GM19238 (cell line): ENCODE measurements at regions not wholly inside any gene's neighbourhood (a gene's known extent, or its start where the extent isn't known, plus 50 kb on each side); places are given as distances from the start of the nearest gene placed in this dataset.
A peak's percentile ranks its signal among the peaks of the same experiment; 100 is the strongest.
"Not testable (repeated sequence)": the region's sequence is repeated elsewhere in the genome, so short reads cannot be mapped to it uniquely, and the experiment has no call there.

ENCODE experiments used
- DNase-seq: peaks from one replicate; pipeline ENCODE4 v3.0.0; 2011; ENCODE audit warnings: low spot score; ENCODE audit not compliant: insufficient read length

DNA sequence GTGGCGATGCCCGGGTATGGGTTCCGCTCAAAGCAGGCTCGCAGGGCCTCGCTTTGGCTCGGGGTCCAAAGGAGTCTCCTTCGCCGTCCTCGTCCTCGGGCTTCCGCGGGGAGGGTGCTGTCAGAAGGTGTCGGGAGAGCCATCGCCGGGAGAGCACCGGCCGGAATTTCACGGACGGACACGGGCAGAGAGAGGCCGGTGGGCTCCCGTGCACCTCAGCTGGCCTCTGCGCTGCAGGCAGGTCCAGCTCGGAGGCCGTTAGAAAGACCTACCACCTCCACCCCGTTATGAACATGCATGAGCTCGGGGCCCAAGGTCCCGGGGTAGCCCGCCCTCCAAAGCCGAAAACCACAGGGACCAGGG is 1846.0 kb upstream of the DEFB115 start:
- DNase-seq, result not testable (repeated sequence)

DNA sequence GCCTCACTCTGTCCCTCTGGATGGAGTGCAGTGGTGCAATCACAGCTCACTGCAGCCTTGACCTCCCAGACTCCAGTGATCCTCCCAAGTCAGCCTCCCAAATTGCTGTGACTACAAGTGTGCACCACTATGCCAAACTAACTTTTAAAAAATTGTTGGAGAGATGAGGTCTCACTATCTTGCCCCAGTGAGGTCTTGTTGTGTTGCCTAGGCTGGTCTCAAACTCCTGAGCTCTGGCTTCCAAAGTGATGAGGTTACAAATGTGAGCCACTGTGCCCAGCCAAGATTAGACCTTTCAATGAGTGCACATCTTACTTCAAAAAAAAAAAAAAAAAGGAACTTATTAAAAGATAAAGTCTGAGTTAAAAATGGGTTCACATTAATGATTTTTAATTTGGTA is 1838.1 kb upstream of the DEFB115 start:
- no peak for DNase-seq

DNA sequence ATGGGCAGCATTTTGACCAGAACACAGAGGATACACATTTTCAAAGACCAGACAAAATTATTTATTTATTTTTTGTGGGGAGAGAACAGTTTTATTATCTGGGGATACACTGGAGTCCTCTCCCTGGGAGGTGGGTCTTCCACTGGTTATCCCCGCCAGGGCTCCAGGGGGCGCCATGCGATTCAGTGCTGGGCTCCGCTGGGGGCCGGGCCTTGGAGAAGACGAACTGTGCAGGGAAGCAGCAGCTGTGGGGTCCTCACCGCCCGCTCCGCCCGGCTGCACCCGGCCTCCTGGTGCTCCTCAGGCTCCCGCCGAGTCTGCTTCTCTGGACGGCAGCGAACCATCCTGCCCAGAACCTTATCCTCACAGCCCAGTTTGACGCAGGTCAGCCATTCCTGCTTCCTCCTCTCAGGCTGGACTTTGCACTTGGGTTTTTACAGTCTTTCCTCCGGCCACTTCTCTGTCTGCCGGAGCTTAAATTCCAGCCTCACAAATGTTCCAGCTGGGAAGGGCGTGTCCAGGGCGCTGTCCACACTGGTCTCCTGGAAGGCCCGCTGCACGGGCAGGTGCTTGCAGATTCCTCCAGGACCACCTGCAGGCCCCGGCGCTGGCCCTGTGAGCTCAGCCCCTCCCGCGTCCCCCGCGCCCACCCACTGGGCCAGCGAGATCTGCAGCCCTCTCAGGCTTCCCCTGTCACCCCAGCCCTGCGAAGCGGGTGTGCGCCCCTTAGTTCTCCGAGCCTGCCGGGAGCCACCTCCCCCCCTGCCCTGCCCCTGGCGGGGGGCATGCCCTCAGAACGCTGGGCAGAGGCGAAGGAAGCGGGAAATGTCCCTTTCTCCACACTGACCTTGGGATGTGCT is 1830.0 kb upstream of the DEFB115 start:
- no peak for DNase-seq

- DNase-seq, result no peak
Observed at GRCh38 chr20:29430531-29430930, 1826.9 kb upstream of the DEFB115 start.

DNA sequence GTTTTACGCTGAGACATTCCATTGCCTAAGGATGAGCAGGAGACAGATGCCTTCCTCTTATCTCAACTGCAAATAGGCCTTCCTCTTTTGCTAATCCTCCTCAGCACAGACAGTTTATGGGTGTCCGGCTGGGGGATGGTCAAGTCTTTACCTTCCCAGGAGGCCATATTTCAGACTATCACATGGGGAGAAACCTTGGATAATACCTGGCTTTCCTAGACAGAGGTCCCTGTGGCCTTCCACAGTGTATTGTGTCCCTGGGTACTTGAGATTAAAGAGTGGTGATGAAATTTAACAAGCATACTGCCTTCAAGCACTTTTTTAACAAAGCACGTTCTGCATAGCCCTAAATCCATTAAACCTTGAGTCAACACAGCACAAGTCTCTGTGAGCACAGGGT is 1816.7 kb upstream of the DEFB115 start:
- not testable (repeated sequence) for DNase-seq

DNA sequence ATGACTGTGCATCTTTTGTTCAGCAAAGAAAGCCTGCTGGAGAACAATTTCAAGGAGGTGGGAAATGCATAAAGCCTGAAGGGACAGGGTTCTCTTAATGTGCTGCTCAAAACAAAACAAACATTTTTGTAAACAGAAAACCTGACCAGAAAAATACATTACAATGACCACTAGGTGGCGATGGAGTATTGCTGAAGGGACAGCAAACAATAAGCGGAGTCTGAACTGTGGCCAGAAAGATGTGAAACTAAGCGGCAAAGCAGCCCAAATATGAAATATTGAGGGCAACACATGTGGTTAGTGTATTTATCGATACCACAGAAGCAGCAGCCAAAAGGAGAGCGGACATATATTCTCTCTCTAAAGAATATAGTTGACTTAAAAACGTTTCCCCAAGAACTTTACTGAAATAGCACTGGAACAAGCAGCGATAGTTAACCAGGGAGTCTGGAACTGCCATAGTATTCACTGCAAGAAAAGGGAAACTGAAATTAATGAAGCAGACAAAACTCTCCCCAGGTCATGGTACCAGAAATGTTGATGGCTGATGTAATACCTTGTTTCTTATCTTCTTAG is 1814.2 kb upstream of the DEFB115 start:
- DNase-seq, result peak; percentile 5

GRCh38 chr20:29443819-29444218 is 1813.6 kb upstream of the DEFB115 start:
- DNase-seq, result no peak

- not testable (repeated sequence) for DNase-seq
Observed at GRCh38 chr20:29445050-29445907, 1812.2 kb upstream of the DEFB115 start.

DNA sequence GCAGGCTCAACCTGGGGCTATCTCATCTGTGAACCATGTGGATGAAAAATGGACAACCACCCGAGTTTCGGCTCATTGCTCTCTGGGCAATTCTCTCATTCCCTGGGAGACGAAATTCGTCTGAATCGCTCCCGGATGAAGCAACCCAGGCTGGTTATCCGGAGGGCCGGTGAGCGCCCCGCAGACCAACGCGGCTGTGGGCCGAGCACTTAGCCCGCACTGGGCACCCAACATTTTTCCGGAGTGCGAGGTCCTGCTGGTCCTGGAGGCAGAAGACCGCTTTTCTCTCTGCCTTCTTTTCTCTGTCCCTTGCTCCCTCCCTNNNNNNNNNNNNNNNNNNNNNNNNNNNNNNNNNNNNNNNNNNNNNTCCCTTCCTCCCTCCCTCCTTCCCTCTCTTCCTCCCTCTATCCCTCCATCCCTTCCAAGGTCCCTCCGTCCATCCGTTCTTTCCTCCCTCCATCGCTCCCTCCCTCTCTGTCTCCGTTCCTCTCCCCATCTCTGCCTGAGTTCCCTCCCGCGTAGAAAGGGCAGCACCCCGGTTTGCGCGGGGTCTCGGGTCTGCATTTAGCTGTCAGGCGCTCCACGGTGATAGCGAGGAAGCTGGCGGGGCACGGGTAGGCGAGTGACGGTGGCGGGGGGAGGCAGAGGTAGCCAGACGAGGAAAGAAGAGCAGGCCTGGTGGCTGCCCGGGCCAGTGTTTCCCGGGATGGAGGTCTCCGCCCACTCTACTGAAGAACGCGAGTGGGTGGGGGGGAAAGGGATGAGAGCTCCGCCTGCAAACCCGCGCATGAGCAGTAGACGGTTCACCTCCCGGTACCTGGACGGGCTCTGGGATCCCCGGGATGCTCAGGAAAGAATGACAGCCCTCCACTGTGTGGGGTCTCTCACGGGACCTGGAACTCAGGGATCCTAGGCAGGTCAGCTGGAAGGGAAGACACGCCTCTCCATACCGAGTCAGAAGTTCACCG is 1809.7 kb upstream of the DEFB115 start:
- not testable (repeated sequence) for DNase-seq

DNA sequence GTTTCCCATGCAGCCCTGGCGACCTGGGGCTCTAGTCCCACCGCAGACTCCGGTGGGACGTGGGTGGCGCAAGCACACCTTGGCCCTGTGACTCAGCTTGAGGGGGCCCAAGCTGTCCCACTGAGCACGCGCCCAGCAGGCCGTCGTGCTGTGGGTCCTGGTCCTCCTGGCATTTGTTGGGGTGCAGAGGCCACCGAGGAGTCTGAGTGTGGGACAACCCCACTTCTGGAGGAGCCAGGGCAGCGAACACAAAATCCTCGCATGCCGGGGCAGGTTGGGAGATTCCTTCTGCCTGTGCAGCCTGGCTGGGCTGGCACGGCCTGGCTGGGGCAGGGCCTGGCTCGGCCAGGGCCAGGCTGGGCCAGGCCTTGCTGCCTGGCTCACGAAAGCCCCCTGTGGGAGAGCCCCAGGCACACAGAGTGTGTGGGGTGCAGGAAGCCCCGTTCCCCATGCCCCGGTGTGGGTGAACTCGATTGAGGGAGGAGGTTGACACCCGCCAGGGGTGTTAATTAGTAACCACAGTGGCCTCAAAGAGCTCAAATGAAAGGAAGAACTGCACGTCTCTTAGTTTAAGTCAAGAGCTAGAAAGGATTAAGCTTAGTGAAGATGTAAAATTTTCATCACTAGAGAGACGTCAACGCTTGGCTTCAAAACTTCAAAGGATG is 1808.5 kb upstream of the DEFB115 start:
- DNase-seq, result no peak

GRCh38 chr20:29452186-29452585 is 1805.3 kb upstream of the DEFB115 start:
- DNase-seq, result no peak

DNA sequence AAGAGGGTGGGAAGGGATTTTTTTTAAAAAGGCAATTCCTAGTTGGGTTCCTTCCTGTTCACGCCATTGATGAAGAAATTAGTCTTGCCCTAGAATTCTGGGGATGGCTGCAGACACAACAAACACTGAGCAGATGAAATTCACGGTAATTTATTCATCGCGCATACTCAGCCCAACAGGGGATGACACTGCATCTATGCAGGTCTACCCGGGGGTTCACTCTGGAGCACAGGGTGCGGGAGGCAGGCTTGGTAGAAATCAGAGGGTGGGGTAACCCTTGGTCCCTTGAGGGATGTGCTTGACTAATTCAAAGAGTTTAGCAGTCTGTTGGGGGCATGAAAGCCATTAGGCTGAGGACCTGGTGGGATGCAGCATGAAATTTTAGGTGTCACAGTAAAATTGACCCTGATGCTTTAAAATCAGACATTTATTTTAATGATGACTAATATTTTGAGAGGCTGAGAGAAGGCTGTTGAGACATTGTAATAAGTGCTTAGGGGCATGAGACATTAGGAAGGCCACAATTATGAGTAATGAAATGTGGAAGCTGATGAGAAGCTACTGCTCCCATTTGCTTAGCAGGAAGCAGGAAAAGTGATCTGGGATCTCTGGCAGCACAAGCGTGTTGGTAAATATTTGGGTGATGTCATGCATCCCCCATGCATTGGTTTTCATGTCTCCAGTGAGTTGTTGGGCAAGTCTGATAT is 1800.3 kb upstream of the DEFB115 start:
- not testable (repeated sequence) for DNase-seq

DNA sequence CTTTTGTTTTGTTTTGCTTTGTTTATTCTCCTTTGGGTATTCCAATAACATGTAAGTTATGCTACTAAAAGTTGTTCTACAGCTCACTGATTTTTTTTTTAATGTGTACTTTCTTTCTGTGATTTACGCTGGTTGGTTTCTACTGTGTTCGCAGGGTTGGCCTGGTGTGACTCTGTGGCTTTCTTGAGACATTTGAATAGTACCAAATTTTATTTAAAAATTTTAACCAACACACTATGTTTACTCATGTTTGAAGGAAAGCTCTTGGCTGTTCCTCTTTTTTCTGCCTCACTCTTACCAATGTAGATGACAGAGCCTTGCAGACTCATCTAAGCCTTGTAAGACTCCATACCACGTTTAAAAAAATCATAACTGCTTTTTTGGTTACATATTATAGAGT is 1784.9 kb upstream of the DEFB115 start:
- DNase-seq, result no peak

DNA sequence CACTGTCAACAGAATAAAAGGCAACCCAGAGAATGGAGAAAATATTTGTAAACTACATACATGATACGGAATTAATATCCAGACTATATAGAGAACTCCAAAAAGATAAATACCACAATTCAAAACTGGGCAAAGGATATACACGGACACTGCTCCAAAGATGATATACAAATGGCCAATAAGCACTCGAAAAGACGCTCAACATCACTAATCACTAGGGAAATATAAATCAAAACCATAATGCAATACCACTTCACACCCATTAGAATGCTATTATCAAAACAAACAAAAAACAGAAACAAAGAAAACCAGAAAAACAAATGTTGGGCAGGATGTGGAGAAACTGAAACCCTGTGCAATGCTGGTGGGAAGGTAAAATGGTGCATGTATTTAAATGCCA is 1764.6 kb upstream of the DEFB115 start:
- DNase-seq, result not testable (repeated sequence)

- not testable (repeated sequence) for DNase-seq
Observed at GRCh38 chr20:29496767-29497166, 1760.7 kb upstream of the DEFB115 start.

DNA sequence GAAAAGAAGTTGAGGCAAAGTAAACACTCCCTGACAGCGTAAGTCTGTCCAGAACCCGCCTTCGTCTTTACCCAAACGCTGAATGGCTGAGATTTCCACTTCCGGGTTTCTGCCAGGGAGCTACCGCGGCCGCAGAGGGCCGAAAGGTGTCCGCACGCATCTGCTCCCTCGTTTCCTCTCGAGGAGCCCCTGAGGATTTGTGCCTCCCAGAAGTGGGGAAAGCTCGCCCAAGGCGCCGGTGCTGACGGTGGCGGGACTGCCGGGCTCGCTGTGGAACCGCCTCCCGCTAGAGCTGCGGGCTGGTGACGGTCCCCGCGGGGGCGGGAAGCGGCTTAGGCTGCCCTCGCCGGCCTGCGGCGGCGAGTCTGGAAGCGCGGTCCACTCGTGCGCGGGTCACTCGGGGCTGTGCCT is 1760.2 kb upstream of the DEFB115 start:
- DNase-seq, result no peak

GRCh38 chr20:29497684-29498083 is 1759.8 kb upstream of the DEFB115 start:
- DNase-seq, result not testable (repeated sequence)

DNA sequence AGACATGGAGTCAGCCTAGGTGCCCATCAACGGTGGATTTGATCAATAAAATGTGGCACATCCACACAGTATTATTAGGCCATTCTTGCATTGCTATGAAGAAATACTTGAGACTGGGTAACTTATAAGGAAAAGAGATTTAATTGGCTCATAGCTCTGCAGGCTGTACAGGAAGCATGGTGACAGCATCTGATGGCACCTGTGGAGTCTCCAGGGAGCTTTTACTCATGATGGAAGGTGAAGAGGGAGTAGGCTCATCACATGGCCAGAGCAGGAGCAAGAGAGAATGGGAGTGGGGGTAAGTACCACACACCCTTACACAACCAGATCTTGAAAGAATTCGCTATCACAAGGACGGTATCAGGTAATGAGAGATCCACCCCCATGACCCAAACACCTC is 1756.7 kb upstream of the DEFB115 start:
- not testable (repeated sequence) for DNase-seq

- not testable (repeated sequence) for DNase-seq
Observed at GRCh38 chr20:29514634-29515033, 1742.8 kb upstream of the DEFB115 start.

DNA sequence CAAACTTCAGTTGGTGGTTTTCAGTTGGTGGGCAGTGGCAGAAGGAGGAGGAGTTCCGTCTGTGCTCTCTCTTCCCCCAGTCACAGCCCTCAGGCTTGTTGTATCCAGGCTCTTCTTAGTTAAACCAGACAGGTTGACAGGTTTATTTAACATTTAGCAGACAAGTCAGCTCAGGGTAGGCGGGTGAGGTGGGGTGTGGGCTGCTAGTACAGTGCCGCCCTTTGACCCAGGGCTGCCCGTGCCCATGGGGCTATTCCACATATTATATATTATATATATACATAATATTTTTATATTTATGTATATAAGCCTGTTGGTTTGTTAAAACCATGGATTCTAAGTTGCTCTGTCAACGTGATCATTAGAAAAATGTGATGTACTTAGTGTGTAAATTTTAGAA is 1740.6 kb upstream of the DEFB115 start:
- not testable (repeated sequence) for DNase-seq
